Neural progenitor cell (in vitro differentiated cells): ENCODE measurements at regions not wholly inside any gene's neighbourhood (a gene's known extent, or its start where the extent isn't known, plus 50 kb on each side); places are given as distances from the start of the nearest gene placed in this dataset.

Source experiments
- DNase-seq: peaks from one replicate; pipeline ENCODE4 v3.0.0-alpha.2; 2016; ENCODE audit warnings: low spot score
- H2AFZ ChIP-seq: fragments of 200-600 bp; sonication (generic); replicated peaks from 2 replicates; pipeline ENCODE4 v1.6.1; 2016; ENCODE audit warnings: antibody characterized with exemption
- H3F3A ChIP-seq: fragments of 200-600 bp; sonication (generic); 2 replicates; pipeline ENCODE4 v1.6.1; 2016; ENCODE audit warnings: antibody characterized with exemption, low read depth
- H3K27ac ChIP-seq: fragments of 200-600 bp; sonication (generic); 2 replicates; pipeline ENCODE4 v1.5.1; 2016; ENCODE audit warnings: mild to moderate bottlenecking
- H3K27me3 ChIP-seq: fragments of 200-600 bp; sonication (generic); 2 replicates; pipeline ENCODE4 v1.6.1; 2016; ENCODE audit warnings: mild to moderate bottlenecking, moderate library complexity
- H3K36me3 ChIP-seq: fragments of 200-600 bp; sonication (generic); 2 replicates; pipeline ENCODE4 v1.5.1; 2016
- H3K4me1 ChIP-seq: fragments of 200-600 bp; sonication (generic); 2 replicates; pipeline ENCODE4 v1.6.1; 2016; ENCODE audit warnings: mixed run types
- H3K4me2 ChIP-seq: fragments of 200-600 bp; sonication (generic); 2 replicates; pipeline ENCODE4 v1.6.1; 2016
- H3K4me3 ChIP-seq: fragments of 200-600 bp; sonication (generic); 2 replicates; pipeline ENCODE4 v1.5.1; 2016
- H3K79me2 ChIP-seq: fragments of 200-600 bp; sonication (generic); 2 replicates; pipeline ENCODE4 v1.6.1; 2016; ENCODE audit warnings: low read depth
- H3K9ac ChIP-seq: fragments of 200-600 bp; sonication (generic); 2 replicates; pipeline ENCODE4 v1.6.1; 2016
- H3K9me3 ChIP-seq: fragments of 200-600 bp; sonication (generic); 2 replicates; pipeline ENCODE4 v1.5.1; 2016; ENCODE audit warnings: low read depth
- H4K20me1 ChIP-seq: fragments of 200-600 bp; sonication (generic); 2 replicates; pipeline ENCODE4 v1.6.1; 2016; ENCODE audit warnings: low read depth
- H3K27ac Mint-ChIP-seq: 3 replicates; pipeline ENCODE4 v1.8.0; 2021; ENCODE audit warnings: mixed read lengths
- H3K27me3 Mint-ChIP-seq: 2 replicates; pipeline ENCODE4 v1.8.0; 2022; ENCODE audit warnings: low read depth, mild to moderate bottlenecking, inconsistent platforms, moderate library complexity, mixed read lengths; ENCODE audit not compliant: insufficient read depth
- H3K36me3 Mint-ChIP-seq: 3 replicates; pipeline ENCODE4 v1.8.0; 2021; ENCODE audit warnings: mixed read lengths
- H3K4me1 Mint-ChIP-seq: 3 replicates; pipeline ENCODE4 v1.8.0; 2021; ENCODE audit warnings: mixed read lengths
- H3K4me3 Mint-ChIP-seq: 3 replicates; pipeline ENCODE4 v1.8.0; 2021; ENCODE audit warnings: mild to moderate bottlenecking, moderate library complexity, mixed read lengths
- H3K9me3 Mint-ChIP-seq: 3 replicates; pipeline ENCODE4 v1.8.0; 2020; ENCODE audit warnings: mixed read lengths
- EZH2 ChIP-seq: fragments of 200-600 bp; sonication (generic); IDR thresholded peaks from 2 replicates; pipeline ENCODE4 v1.6.1; 2017; ENCODE audit warnings: antibody characterized with exemption, mild to moderate bottlenecking, moderate library complexity
- EZH2phosphoT487 ChIP-seq: fragments of 200-600 bp; sonication (generic); IDR thresholded peaks from 2 replicates; pipeline ENCODE4 v1.6.1; 2017; ENCODE audit warnings: antibody characterized with exemption
- TF ChIP-seq, protein P1 (sequence below): fragments of 200-600 bp; sonication (generic); IDR thresholded peaks from 2 replicates; pipeline ENCODE4 v1.5.1; 2017; ENCODE audit warnings: antibody characterized with exemption, mild to moderate bottlenecking

- no peaks in the 10 kb centered on the region for H3K27me3 ChIP-seq
- DNase-seq: no peak
Observed at GRCh38 chr2:49298230-49298629, 143.9 kb upstream of the FSHR start.

GRCh38 chr2:49296107-49296867 is 142.0 kb upstream of the FSHR start:
- no peak for DNase-seq
- no peaks in the 10 kb centered on the region for H3K79me2 ChIP-seq
- no peaks in the 10 kb centered on the region for H3K36me3 ChIP-seq
- no peaks in the 10 kb centered on the region for H3F3A ChIP-seq
- no peak for TF ChIP-seq EZH2phosphoT487
- TF ChIP-seq, protein P1, sequence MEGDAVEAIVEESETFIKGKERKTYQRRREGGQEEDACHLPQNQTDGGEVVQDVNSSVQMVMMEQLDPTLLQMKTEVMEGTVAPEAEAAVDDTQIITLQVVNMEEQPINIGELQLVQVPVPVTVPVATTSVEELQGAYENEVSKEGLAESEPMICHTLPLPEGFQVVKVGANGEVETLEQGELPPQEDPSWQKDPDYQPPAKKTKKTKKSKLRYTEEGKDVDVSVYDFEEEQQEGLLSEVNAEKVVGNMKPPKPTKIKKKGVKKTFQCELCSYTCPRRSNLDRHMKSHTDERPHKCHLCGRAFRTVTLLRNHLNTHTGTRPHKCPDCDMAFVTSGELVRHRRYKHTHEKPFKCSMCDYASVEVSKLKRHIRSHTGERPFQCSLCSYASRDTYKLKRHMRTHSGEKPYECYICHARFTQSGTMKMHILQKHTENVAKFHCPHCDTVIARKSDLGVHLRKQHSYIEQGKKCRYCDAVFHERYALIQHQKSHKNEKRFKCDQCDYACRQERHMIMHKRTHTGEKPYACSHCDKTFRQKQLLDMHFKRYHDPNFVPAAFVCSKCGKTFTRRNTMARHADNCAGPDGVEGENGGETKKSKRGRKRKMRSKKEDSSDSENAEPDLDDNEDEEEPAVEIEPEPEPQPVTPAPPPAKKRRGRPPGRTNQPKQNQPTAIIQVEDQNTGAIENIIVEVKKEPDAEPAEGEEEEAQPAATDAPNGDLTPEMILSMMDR: no peak
- TF ChIP-seq EZH2: no peak
- Mint-ChIP-seq H3K27ac (no peak overlapping the region), H3K4me3 (no peak overlapping the region), H3K27me3 (peaks cover 2% of the 10 kb centered on the region), H3K9me3 (peaks cover 7% of the 10 kb centered on the region), H3K4me1 (no peaks in the 10 kb centered on the region), H3K36me3 (no peaks in the 10 kb centered on the region)
- H4K20me1 ChIP-seq: no peaks in the 10 kb centered on the region
- no peaks in the 10 kb centered on the region for H3K9me3 ChIP-seq
- no peak overlapping the region for H3K4me2 ChIP-seq
- no peak overlapping the region for H3K9ac ChIP-seq
- no peaks in the 10 kb centered on the region for H3K4me1 ChIP-seq
- no peak overlapping the region for H3K4me3 ChIP-seq
- H3K27me3 ChIP-seq: no peaks in the 10 kb centered on the region
- H3K27ac ChIP-seq: no peak overlapping the region
- no peak overlapping the region for H2AFZ ChIP-seq

More at GRCh38 chr2:49298230-49298629, 143.9 kb upstream of the FSHR start:
- H3K9me3 Mint-ChIP-seq: peaks cover 7% of the 10 kb centered on the region
- Histone ChIP-seq H3F3A (no peaks in the 10 kb centered on the region), H3K36me3 (no peaks in the 10 kb centered on the region), H4K20me1 (no peaks in the 10 kb centered on the region), H2AFZ (no peak overlapping the region), H3K9me3 (no peaks in the 10 kb centered on the region), H3K4me1 (no peaks in the 10 kb centered on the region), H3K4me3 (no peak overlapping the region), H3K4me2 (no peak overlapping the region), H3K27ac (no peak overlapping the region), H3K79me2 (no peaks in the 10 kb centered on the region), H3K9ac (no peak overlapping the region)
- no peak for TF ChIP-seq EZH2
- TF ChIP-seq EZH2phosphoT487: no peak
- TF ChIP-seq, protein P1: no peak
- no peaks in the 10 kb centered on the region for H3K36me3 Mint-ChIP-seq
- no peaks in the 10 kb centered on the region for H3K4me1 Mint-ChIP-seq
- H3K4me3 Mint-ChIP-seq: no peak overlapping the region
- H3K27me3 Mint-ChIP-seq: peaks cover 2% of the 10 kb centered on the region
- no peak overlapping the region for H3K27ac Mint-ChIP-seq

DNA sequence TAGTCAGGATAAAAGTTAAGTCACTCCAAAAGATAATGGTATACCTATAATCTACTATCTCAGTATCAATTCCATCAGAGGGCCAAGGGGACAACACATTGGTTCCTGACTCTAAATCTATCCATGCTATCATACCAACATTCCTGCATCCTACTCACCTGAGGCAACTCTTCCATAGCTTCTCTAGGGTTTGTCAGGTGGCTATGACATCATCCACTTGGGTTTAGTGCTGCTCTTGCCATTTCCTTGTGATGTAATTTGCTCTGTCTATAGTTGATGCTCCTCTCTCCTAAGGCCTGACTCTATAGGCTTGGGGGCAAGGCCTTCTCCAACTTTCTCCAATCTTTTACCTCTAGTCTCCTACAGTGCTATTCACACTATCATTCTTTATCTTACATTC is 139.9 kb upstream of the FSHR start:
- Mint-ChIP-seq H3K4me3 (no peak overlapping the region), H3K36me3 (no peaks in the 10 kb centered on the region), H3K9me3 (peaks cover 2% of the 10 kb centered on the region), H3K27me3 (peaks cover 2% of the 10 kb centered on the region), H3K4me1 (no peaks in the 10 kb centered on the region), H3K27ac (no peak overlapping the region)
- Histone ChIP-seq H3F3A (no peaks in the 10 kb centered on the region), H3K36me3 (no peaks in the 10 kb centered on the region), H3K4me3 (no peak overlapping the region), H3K9me3 (no peaks in the 10 kb centered on the region), H3K4me2 (no peak overlapping the region), H3K9ac (no peak overlapping the region), H3K27me3 (no peaks in the 10 kb centered on the region), H3K79me2 (no peaks in the 10 kb centered on the region), H4K20me1 (no peaks in the 10 kb centered on the region), H3K4me1 (no peaks in the 10 kb centered on the region), H2AFZ (no peak overlapping the region), H3K27ac (no peak overlapping the region)
- TF ChIP-seq, protein P1: no peak
- no peak for DNase-seq
